IMR-90 (cell line): ENCODE measurements at regions not wholly inside any gene's neighbourhood (a gene's known extent, or its start where the extent isn't known, plus 50 kb on each side); places are given as distances from the start of the nearest gene placed in this dataset.

Source experiments
- ATAC-seq: fragments of 200-7000 bp; cut with Tn5 transposase; 2 replicates; pipeline ENCODE4 v1.9.1; 2020; ENCODE audit warnings: low read depth, mild to moderate bottlenecking, moderate library complexity
- BruUV-seq: library from RNA; stranded (reverse); fragments of 400-500 nt; replicated peaks from 2 replicates; lab custom pipeline; 2021; lab: Mats Ljungman, UMichigan
- CTCF ChIA-PET: fragments of 300-600 bp; formaldehyde crosslinking; extraction: SDS; loops from one replicate; lab custom pipeline; 2021; ENCODE audit warnings: antibody characterized with exemption; lab: Yijun Ruan, JAX
- POLR2A ChIA-PET: fragments of 300-600 bp; sonication (Branson Sonifier 250); formaldehyde crosslinking; loops from one replicate; lab custom pipeline; 2022; ENCODE audit warnings: antibody characterized with exemption; ENCODE audit not compliant: unreplicated experiment; lab: Charles Lee
- DNase-seq: peaks from one replicate; pipeline ENCODE4 v3.0.0; 2013
- H2AFZ ChIP-seq: replicated peaks from 2 replicates; pipeline ENCODE3; 2013; ENCODE audit warnings: low read length, mild to moderate bottlenecking; ENCODE audit not compliant: poor library complexity
- H2AK5ac ChIP-seq: 2 replicates; pipeline ENCODE4 v1.6.1; 2013; ENCODE audit warnings: low read depth, low read length, inconsistent platforms
- H2AK9ac ChIP-seq: replicated peaks from 2 replicates; pipeline ENCODE3; 2013; ENCODE audit warnings: mild to moderate bottlenecking, low read depth, low read length, moderate library complexity; ENCODE audit not compliant: poor library complexity
- H2BK120ac ChIP-seq: 2 replicates; pipeline ENCODE4 v1.6.1; 2013; ENCODE audit warnings: low read depth, low read length, inconsistent platforms
- H2BK15ac ChIP-seq: 3 replicates; pipeline ENCODE4 v1.6.1; 2013; ENCODE audit warnings: low read depth, low read length, inconsistent platforms
- H2BK20ac ChIP-seq: 2 replicates; pipeline ENCODE4 v1.6.1; 2013; ENCODE audit warnings: low read depth, mild to moderate bottlenecking, inconsistent platforms, low read length, moderate library complexity
- H2BK5ac ChIP-seq: 2 replicates; pipeline ENCODE4 v1.6.1; 2013; ENCODE audit warnings: mild to moderate bottlenecking, low read depth, low read length, inconsistent platforms; ENCODE audit not compliant: poor library complexity, severe bottlenecking
- H3K14ac ChIP-seq: replicated peaks from 2 replicates; pipeline ENCODE4 v1.6.1; 2013; ENCODE audit warnings: low read depth, low read length, inconsistent platforms
- H3K18ac ChIP-seq: 2 replicates; pipeline ENCODE4 v1.6.1; 2013; ENCODE audit warnings: low read depth, low read length, control low read depth
- H3K23ac ChIP-seq: 2 replicates; pipeline ENCODE4 v1.6.1; 2013; ENCODE audit warnings: low read depth, low read length, inconsistent platforms
- H3K27ac ChIP-seq: 2 replicates; pipeline ENCODE4 v1.5.1; 2013; ENCODE audit warnings: mild to moderate bottlenecking, control low read depth, low read length; ENCODE audit not compliant: insufficient read depth
- H3K27me3 ChIP-seq: 2 replicates; pipeline ENCODE4 v1.6.1; 2013; ENCODE audit warnings: low read length; ENCODE audit not compliant: control insufficient read depth, insufficient read depth
- H3K36me3 ChIP-seq: 2 replicates; pipeline ENCODE4 v1.6.1; 2013; ENCODE audit warnings: low read length, mixed read lengths; ENCODE audit not compliant: control insufficient read depth, insufficient read depth
- H3K4ac ChIP-seq: 2 replicates; pipeline ENCODE4 v1.6.1; 2013; ENCODE audit warnings: low read depth, low read length, inconsistent platforms
- H3K4me1 ChIP-seq: 2 replicates; pipeline ENCODE4 v1.6.1; 2013; ENCODE audit warnings: low read length, mixed read lengths; ENCODE audit not compliant: control insufficient read depth, insufficient read depth
- H3K4me2 ChIP-seq: 2 replicates; pipeline ENCODE4 v1.6.1; 2013; ENCODE audit warnings: low read depth, mild to moderate bottlenecking, control low read depth, low read length, moderate library complexity
- H3K4me3 ChIP-seq: 2 replicates; pipeline ENCODE4 v1.5.1; 2013; ENCODE audit warnings: low read depth, mild to moderate bottlenecking, control low read depth, low read length, moderate library complexity; ENCODE audit not compliant: insufficient read depth
- H3K56ac ChIP-seq: 2 replicates; pipeline ENCODE4 v1.6.1; 2013; ENCODE audit warnings: low read length, inconsistent platforms; ENCODE audit not compliant: insufficient read depth; ENCODE audit errors: extremely low read depth
- H3K79me1 ChIP-seq, 2 experiments: 2 replicates each; pipeline ENCODE4 v1.6.1; 2013; ENCODE audit warnings: low read length in 2 of 2, inconsistent platforms in 1 of 2, low read depth in 1 of 2
- H3K9ac ChIP-seq: 2 replicates; pipeline ENCODE4 v1.6.1; 2013; ENCODE audit warnings: low read depth, low read length, control low read depth
- H3K9me1 ChIP-seq: 2 replicates; pipeline ENCODE4 v1.6.1; 2013; ENCODE audit warnings: low read length, inconsistent platforms; ENCODE audit not compliant: insufficient read depth
- H3K9me3 ChIP-seq: 2 replicates; pipeline ENCODE4 v1.6.1; 2013; ENCODE audit warnings: low read length; ENCODE audit not compliant: control insufficient read depth, insufficient read depth
- H4K20me1 ChIP-seq: 2 replicates; pipeline ENCODE4 v1.6.1; 2013; ENCODE audit warnings: low read length, inconsistent platforms; ENCODE audit not compliant: insufficient read depth
- H4K5ac ChIP-seq: 2 replicates; pipeline ENCODE4 v1.6.1; 2013; ENCODE audit warnings: mild to moderate bottlenecking, low read depth, low read length, control low read depth
- H4K8ac ChIP-seq, 2 experiments: 2 replicates each; pipeline ENCODE4 v1.6.1; 2013; ENCODE audit warnings: low read depth in 2 of 2, low read length in 2 of 2, control low read depth in 1 of 2, inconsistent platforms in 1 of 2
- H4K91ac ChIP-seq: 2 replicates; pipeline ENCODE4 v1.6.1; 2013; ENCODE audit warnings: low read depth, low read length, inconsistent platforms; ENCODE audit not compliant: insufficient read depth
- BHLHE40 ChIP-seq: fragments of 150-350 bp; IDR thresholded peaks from 2 replicates; pipeline ENCODE4 v1.6.1; 2016; ENCODE audit warnings: mild to moderate bottlenecking, low read depth, low read length
- CEBPB ChIP-seq: IDR thresholded peaks from 2 replicates; pipeline ENCODE4 v1.6.1; 2012; ENCODE audit warnings: low read depth, low read length, improper control_type of control experiment
- CHD1 ChIP-seq: IDR thresholded peaks from 2 replicates; pipeline ENCODE4 v1.6.1; 2012; ENCODE audit warnings: low read depth, low read length, improper control_type of control experiment
- FOS ChIP-seq: fragments of 150-350 bp; IDR thresholded peaks from 2 replicates; pipeline ENCODE4 v1.6.1; 2016; ENCODE audit warnings: low read depth, low read length
- MAFK ChIP-seq: IDR thresholded peaks from 2 replicates; pipeline ENCODE4 v1.6.1; 2012; ENCODE audit warnings: low read depth, low read length, improper control_type of control experiment
- MAZ ChIP-seq: IDR thresholded peaks from 2 replicates; pipeline ENCODE4 v1.6.1; 2012; ENCODE audit warnings: low read depth, mild to moderate bottlenecking, low read length, improper control_type of control experiment, moderate library complexity, borderline replicate concordance
- MXI1 ChIP-seq: IDR thresholded peaks from 2 replicates; pipeline ENCODE4 v1.6.1; 2012; ENCODE audit warnings: low read depth, mild to moderate bottlenecking, low read length, moderate library complexity, borderline replicate concordance
- NFE2L2 ChIP-seq: fragments of 150-350 bp; IDR thresholded peaks from 2 replicates; pipeline ENCODE4 v1.6.1; 2016; ENCODE audit warnings: low read depth, mild to moderate bottlenecking, low read length
- POLR2A ChIP-seq: IDR thresholded peaks from 2 replicates; pipeline ENCODE4 v1.6.1; 2012; ENCODE audit warnings: mild to moderate bottlenecking, low read depth, low read length
- RAD21 ChIP-seq: IDR thresholded peaks from 2 replicates; pipeline ENCODE4 v1.6.1; 2012; ENCODE audit warnings: low read length, improper control_type of control experiment
- RCOR1 ChIP-seq: IDR thresholded peaks from 2 replicates; pipeline ENCODE4 v1.6.1; 2012; ENCODE audit warnings: mild to moderate bottlenecking, low read length, improper control_type of control experiment; ENCODE audit not compliant: insufficient replicate concordance
- RFX5 ChIP-seq: IDR thresholded peaks from 2 replicates; pipeline ENCODE4 v1.8.0; 2012; ENCODE audit warnings: low read depth, mild to moderate bottlenecking, low read length, moderate library complexity
- SMC3 ChIP-seq: fragments of 150-350 bp; IDR thresholded peaks from 2 replicates; pipeline ENCODE4 v1.6.1; 2016; ENCODE audit warnings: low read depth, mild to moderate bottlenecking, antibody characterized with exemption, low read length, moderate library complexity
- WGBS, 2 experiments: methylation state at CpG; one replicate each; pipeline versions ENCODE4 v1.1.5 to v1.1.7; 2013; ENCODE audit warnings: missing lambda C conversion rate in 2 of 2; ENCODE audit not compliant: insufficient read length in 1 of 2; ENCODE audit errors: extremely low coverage in 2 of 2; 5-methylcytosine and 5-hydroxymethylcytosine counted together
- dilution Hi-C: fragments of 300-500 bp; cut with HindIII; formaldehyde crosslinking; loops from one replicate; pipeline ENCODE4 v1.14.3; 2018; ENCODE audit warnings: low sequenced_read_pairs; ENCODE audit not compliant: unreplicated experiment
- in situ Hi-C: fragments of 300-500 bp; cut with MboI; formaldehyde crosslinking; loops from 3 replicates; pipeline ENCODE4 v1.14.3; 2019; ENCODE audit warnings: low sequenced_read_pairs, inconsistent platforms, mixed read lengths
- intact Hi-C: fragments of 100-400 bp; cut with micrococcal nuclease; formaldehyde crosslinking; loops from 2 replicates; pipeline ENCODE4 v1.10.0; 2022
- TF ChIP-seq, protein P1 (sequence below): fragments of 150-350 bp; IDR thresholded peaks from 2 replicates; pipeline ENCODE4 v1.6.1; 2017; ENCODE audit warnings: mild to moderate bottlenecking, antibody characterized with exemption, low read length, low read depth
- TF ChIP-seq, protein P2 (sequence below): fragments of 150-350 bp; IDR thresholded peaks from 2 replicates; pipeline ENCODE4 v1.6.1; 2016; ENCODE audit warnings: low read depth, mild to moderate bottlenecking, low read length, moderate library complexity, borderline replicate concordance
- TF ChIP-seq, protein P3 (sequence below): conservative IDR thresholded peaks from 2 replicates; pipeline ENCODE4 v1.5.1; 2012; ENCODE audit warnings: mild to moderate bottlenecking, low read depth, low read length, improper control_type of control experiment

DNA sequence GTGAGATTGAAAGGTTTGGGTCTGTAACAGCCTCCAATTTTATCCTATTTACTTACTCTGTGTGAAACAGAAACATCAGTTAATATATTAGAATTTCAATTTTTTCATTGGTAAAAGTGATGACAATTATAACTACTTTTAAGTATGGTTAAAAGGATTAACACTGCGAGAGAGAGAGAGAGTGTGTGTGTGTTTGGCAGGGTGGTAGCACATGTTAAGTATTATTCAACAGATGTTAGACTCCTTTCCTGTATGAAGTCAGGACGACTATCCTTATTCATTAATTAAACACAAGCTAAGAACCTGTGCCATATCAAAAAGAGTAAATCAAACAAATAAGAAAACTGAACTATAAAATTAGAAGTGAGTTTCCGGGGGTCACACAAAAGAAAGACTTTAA is 662.5 kb downstream of the PLPP3 start:
- H3K56ac ChIP-seq = no peak overlapping the region
- CTCF ChIA-PET = no interaction called here
- no peak overlapping the region for H3K23ac ChIP-seq
- H3K27me3 ChIP-seq = no peaks in the 10 kb centered on the region
- no TSS peak for BruUV-seq
- H3K4me3 ChIP-seq = no peak overlapping the region
- no peak overlapping the region for H2BK120ac ChIP-seq
- intact Hi-C loops (no loop called here), dilution Hi-C loops (no loop called here), in situ Hi-C loops (no loop called here)
- TF ChIP-seq RFX5 = no peak
- no peak for TF ChIP-seq POLR2A
- no peak for TF ChIP-seq BHLHE40
- TF ChIP-seq CEBPB = no peak
- TF ChIP-seq CHD1 = no peak
- no peak for TF ChIP-seq RAD21
- TF ChIP-seq RCOR1 = no peak
- no peak for TF ChIP-seq FOS
- TF ChIP-seq, protein P1, sequence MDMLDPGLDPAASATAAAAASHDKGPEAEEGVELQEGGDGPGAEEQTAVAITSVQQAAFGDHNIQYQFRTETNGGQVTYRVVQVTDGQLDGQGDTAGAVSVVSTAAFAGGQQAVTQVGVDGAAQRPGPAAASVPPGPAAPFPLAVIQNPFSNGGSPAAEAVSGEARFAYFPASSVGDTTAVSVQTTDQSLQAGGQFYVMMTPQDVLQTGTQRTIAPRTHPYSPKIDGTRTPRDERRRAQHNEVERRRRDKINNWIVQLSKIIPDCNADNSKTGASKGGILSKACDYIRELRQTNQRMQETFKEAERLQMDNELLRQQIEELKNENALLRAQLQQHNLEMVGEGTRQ = no peak
- TF ChIP-seq, protein P2, sequence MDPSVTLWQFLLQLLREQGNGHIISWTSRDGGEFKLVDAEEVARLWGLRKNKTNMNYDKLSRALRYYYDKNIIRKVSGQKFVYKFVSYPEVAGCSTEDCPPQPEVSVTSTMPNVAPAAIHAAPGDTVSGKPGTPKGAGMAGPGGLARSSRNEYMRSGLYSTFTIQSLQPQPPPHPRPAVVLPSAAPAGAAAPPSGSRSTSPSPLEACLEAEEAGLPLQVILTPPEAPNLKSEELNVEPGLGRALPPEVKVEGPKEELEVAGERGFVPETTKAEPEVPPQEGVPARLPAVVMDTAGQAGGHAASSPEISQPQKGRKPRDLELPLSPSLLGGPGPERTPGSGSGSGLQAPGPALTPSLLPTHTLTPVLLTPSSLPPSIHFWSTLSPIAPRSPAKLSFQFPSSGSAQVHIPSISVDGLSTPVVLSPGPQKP = no peak
- TF ChIP-seq MAFK = no peak
- TF ChIP-seq MAZ = no peak
- no peak for TF ChIP-seq NFE2L2
- TF ChIP-seq MXI1 = no peak
- TF ChIP-seq, protein P3, sequence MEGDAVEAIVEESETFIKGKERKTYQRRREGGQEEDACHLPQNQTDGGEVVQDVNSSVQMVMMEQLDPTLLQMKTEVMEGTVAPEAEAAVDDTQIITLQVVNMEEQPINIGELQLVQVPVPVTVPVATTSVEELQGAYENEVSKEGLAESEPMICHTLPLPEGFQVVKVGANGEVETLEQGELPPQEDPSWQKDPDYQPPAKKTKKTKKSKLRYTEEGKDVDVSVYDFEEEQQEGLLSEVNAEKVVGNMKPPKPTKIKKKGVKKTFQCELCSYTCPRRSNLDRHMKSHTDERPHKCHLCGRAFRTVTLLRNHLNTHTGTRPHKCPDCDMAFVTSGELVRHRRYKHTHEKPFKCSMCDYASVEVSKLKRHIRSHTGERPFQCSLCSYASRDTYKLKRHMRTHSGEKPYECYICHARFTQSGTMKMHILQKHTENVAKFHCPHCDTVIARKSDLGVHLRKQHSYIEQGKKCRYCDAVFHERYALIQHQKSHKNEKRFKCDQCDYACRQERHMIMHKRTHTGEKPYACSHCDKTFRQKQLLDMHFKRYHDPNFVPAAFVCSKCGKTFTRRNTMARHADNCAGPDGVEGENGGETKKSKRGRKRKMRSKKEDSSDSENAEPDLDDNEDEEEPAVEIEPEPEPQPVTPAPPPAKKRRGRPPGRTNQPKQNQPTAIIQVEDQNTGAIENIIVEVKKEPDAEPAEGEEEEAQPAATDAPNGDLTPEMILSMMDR = no peak
- no peak for TF ChIP-seq SMC3
- POLR2A ChIA-PET = no interaction called here
- no peak overlapping the region for H2BK15ac ChIP-seq
- no peak overlapping the region for H3K14ac ChIP-seq
- peaks cover 3% of the 10 kb centered on the region; the same call in 1 of the 2 replicates for H3K9me3 ChIP-seq
- H4K91ac ChIP-seq = no peak overlapping the region
- no peak for DNase-seq
- no CpG with 5 or more reads among the region's 3 CpGs for WGBS, 2 experiments
- H2BK5ac ChIP-seq = no peak overlapping the region
- H3K36me3 ChIP-seq = no peaks in the 10 kb centered on the region
- no peaks in the 10 kb centered on the region for H3K4me1 ChIP-seq
- no peak overlapping the region for H2AK5ac ChIP-seq
- no peak for ATAC-seq
- H3K9ac ChIP-seq = no peak overlapping the region
- no peak overlapping the region for H3K4ac ChIP-seq
- H4K20me1 ChIP-seq = no peaks in the 10 kb centered on the region
- H4K8ac ChIP-seq = no peak overlapping the region
- H3K9me1 ChIP-seq = no peaks in the 10 kb centered on the region
- no peak overlapping the region for H3K4me2 ChIP-seq
- no peak overlapping the region for H4K5ac ChIP-seq
- H3K27ac ChIP-seq = no peak overlapping the region
- H2AK9ac ChIP-seq = no peak overlapping the region
- no peaks in the 10 kb centered on the region for H3K79me1 ChIP-seq
- H2AFZ ChIP-seq = no peak overlapping the region
- H3K18ac ChIP-seq = no peak overlapping the region
- no peak overlapping the region for H2BK20ac ChIP-seq
